ENCODE measurements at regions not wholly inside any gene's neighbourhood (a gene's known extent, or its start where the extent isn't known, plus 50 kb on each side); places are given as distances from the start of the nearest gene placed in this dataset.

- TF ChIP-seq CTCF (IDR thresholded peaks at IDR 0.05) = no peak
- no peak for TF ChIP-seq EZH2 (IDR thresholded peaks at IDR 0.05)
- peak; percentile 48 for TF ChIP-seq EZH2phosphoT487 (IDR thresholded peaks at IDR 0.05)
These were observed 197.6 kb downstream of the AACS start for GRCh38 chr12:125262851-125263250.
